PC-9 (cell line): ENCODE measurements at regions not wholly inside any gene's neighbourhood (a gene's known extent, or its start where the extent isn't known, plus 50 kb on each side); places are given as distances from the start of the nearest gene placed in this dataset.

ENCODE experiments used
- EZH2 ChIP-seq: fragments of 200-600 bp; sonication (generic); IDR thresholded peaks from 2 replicates; pipeline ENCODE4 v1.8.0; 2017; ENCODE audit warnings: antibody characterized with exemption, low read depth
- TF ChIP-seq, protein P1 (sequence below): fragments of 200-600 bp; sonication (generic); conservative IDR thresholded peaks from 2 replicates; pipeline ENCODE4 v1.6.1; 2017; ENCODE audit warnings: mixed run types, antibody characterized with exemption, mild to moderate bottlenecking, moderate library complexity

DNA sequence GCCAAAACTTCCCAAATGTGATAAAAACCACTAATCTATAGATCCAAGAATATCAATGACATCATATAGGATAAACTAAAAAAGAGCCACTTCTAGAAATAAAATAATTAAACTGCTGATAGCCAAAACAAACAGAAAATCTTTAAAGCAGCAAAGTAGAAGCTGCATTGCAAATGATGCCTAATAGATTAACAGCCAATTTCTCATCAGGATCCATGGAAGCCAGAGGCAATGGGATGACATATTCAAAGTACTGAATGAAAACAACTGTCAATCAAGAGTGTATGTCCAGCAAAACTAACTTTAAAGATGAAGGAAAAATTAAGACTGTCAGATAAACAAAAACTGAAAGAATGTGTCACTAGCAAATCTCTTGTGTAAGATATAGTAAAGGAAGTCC, 224.8 kb downstream of the PSAT1 start:
- TF ChIP-seq, protein P1, sequence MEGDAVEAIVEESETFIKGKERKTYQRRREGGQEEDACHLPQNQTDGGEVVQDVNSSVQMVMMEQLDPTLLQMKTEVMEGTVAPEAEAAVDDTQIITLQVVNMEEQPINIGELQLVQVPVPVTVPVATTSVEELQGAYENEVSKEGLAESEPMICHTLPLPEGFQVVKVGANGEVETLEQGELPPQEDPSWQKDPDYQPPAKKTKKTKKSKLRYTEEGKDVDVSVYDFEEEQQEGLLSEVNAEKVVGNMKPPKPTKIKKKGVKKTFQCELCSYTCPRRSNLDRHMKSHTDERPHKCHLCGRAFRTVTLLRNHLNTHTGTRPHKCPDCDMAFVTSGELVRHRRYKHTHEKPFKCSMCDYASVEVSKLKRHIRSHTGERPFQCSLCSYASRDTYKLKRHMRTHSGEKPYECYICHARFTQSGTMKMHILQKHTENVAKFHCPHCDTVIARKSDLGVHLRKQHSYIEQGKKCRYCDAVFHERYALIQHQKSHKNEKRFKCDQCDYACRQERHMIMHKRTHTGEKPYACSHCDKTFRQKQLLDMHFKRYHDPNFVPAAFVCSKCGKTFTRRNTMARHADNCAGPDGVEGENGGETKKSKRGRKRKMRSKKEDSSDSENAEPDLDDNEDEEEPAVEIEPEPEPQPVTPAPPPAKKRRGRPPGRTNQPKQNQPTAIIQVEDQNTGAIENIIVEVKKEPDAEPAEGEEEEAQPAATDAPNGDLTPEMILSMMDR, result no peak
- TF ChIP-seq EZH2, result no peak
